ENCODE measurements at regions not wholly inside any gene's neighbourhood (a gene's known extent, or its start where the extent isn't known, plus 50 kb on each side); places are given as distances from the start of the nearest gene placed in this dataset.

DNA sequence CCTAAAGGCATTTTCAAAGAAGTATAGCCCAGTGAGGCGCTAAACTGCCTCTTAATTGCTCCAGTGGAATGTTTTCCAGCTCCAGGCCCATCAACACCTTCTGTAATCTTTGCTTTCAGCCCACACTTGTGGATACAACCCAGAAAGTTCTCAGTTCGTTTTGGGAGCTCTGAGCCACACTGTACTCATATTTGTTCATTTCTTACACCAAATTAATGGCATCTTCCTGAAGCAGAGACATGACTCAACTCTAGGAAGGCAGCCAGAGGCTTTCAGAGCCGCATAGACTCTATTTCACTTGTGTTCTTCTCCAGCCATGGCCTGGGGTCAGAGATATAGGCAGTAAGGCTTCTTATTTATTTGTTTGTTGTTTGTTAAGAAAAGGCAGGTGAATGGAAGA, 175.5 kb upstream of the NCAM1 start:
- TF ChIP-seq, protein P1, sequence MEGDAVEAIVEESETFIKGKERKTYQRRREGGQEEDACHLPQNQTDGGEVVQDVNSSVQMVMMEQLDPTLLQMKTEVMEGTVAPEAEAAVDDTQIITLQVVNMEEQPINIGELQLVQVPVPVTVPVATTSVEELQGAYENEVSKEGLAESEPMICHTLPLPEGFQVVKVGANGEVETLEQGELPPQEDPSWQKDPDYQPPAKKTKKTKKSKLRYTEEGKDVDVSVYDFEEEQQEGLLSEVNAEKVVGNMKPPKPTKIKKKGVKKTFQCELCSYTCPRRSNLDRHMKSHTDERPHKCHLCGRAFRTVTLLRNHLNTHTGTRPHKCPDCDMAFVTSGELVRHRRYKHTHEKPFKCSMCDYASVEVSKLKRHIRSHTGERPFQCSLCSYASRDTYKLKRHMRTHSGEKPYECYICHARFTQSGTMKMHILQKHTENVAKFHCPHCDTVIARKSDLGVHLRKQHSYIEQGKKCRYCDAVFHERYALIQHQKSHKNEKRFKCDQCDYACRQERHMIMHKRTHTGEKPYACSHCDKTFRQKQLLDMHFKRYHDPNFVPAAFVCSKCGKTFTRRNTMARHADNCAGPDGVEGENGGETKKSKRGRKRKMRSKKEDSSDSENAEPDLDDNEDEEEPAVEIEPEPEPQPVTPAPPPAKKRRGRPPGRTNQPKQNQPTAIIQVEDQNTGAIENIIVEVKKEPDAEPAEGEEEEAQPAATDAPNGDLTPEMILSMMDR (IDR thresholded peaks at IDR 0.05), result no peak
- TF ChIP-seq POLR2AphosphoS5 (IDR thresholded peaks at IDR 0.05) (no peak), POLR2A (IDR thresholded peaks at IDR 0.05) (no peak)

All from breast epithelium (tissue), 3 donors.